ENCODE measurements at regions not wholly inside any gene's neighbourhood (a gene's known extent, or its start where the extent isn't known, plus 50 kb on each side); places are given as distances from the start of the nearest gene placed in this dataset.

DNA sequence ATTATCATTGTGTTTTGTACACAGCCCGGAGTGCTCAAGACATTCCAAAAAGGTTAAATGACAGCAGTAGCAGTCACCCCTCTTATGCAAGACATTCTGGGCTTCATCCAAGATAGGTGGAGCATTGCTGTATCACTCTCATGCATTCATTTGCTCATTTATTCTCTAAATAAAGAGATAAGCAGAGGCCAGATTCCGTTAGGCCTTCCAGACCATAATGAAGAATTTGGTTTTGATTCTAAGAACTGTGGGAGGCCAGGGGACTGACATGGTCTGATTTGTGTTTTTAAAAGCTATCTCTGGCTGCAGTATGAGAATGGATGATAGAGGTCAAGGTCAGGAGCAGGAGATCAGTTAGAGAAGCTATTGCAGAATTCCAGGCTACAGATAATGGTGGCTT is 145.8 kb downstream of the KCNRG start:
- TF ChIP-seq, protein P1, sequence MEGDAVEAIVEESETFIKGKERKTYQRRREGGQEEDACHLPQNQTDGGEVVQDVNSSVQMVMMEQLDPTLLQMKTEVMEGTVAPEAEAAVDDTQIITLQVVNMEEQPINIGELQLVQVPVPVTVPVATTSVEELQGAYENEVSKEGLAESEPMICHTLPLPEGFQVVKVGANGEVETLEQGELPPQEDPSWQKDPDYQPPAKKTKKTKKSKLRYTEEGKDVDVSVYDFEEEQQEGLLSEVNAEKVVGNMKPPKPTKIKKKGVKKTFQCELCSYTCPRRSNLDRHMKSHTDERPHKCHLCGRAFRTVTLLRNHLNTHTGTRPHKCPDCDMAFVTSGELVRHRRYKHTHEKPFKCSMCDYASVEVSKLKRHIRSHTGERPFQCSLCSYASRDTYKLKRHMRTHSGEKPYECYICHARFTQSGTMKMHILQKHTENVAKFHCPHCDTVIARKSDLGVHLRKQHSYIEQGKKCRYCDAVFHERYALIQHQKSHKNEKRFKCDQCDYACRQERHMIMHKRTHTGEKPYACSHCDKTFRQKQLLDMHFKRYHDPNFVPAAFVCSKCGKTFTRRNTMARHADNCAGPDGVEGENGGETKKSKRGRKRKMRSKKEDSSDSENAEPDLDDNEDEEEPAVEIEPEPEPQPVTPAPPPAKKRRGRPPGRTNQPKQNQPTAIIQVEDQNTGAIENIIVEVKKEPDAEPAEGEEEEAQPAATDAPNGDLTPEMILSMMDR (IDR thresholded peaks at IDR 0.05): no peak
- TF ChIP-seq POLR2A (IDR thresholded peaks at IDR 0.05): no peak

All from body of pancreas (tissue), 4 donors.